GM19468 (cell line): ENCODE measurements at regions not wholly inside any gene's neighbourhood (a gene's known extent, or its start where the extent isn't known, plus 50 kb on each side); places are given as distances from the start of the nearest gene placed in this dataset.
"Not testable (repeated sequence)": the region's sequence is repeated elsewhere in the genome, so short reads cannot be mapped to it uniquely, and the experiment has no call there.

Source experiments
- ATAC-seq: cut with Tn5 transposase; IDR thresholded peaks from one replicate; pipeline ENCODE4 v1.9.1; 2021; ENCODE audit warnings: mild to moderate bottlenecking, moderate library complexity, moderate number of reproducible peaks; ENCODE audit not compliant: unreplicated experiment; ENCODE audit errors: extremely low read depth

DNA sequence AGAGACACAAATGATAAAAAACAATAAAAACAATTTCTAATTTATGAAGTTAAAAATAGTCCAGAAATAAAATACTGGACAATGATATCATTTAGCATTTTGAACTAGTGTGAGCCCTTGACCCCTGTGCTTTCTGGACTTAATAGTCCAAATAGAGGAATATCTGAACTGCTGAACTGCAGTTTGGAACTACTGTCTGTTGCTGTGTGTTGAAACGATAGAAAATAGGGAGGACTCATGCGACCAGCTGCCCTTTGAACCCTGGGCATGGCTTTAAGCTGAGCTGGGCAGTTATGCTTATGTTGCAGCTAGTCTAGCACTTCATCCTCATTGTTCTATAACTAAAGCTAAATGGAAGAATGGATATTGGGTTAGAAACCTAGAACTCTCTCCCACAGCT is 99.5 kb downstream of the FMR1NB start:
- no peak for ATAC-seq

- ATAC-seq: no peak
Measured at GRCh38 chrX:148084611-148085010, 103.5 kb downstream of the FMR1NB start.

- no peak for ATAC-seq
Measured at GRCh38 chrX:148120151-148120550, 139.0 kb downstream of the FMR1NB start.

DNA sequence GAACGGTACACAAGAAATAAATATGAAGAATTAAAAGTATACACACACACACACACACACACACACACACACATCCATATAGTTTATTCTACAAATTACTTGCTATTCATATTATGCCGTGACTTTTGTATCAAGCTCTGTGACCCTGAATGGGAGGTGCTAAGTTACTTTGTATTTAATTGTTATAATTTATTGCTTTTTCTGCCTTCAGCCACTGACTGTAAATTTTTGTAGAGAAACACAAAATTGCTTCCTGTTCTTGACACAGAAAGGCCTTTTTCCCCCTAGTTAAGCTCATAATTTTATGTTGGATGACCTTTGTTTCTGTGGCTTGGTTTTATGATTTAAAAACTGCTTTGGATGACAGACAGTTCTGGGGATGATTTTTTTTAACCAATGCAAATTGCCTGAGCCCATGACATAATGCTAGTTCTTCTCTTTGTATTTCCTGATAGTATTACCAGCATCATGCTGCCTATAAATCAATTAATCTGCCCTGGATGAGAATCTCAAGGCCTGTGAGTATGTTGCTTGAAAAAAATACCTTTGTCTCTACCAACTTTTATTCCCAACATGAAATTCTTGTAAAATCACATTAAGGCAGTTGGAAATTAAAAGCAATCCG is 140.0 kb downstream of the FMR1NB start:
- ATAC-seq: no peak

- not testable (repeated sequence) for ATAC-seq
Measured at GRCh38 chrX:148128872-148129505, 147.9 kb downstream of the FMR1NB start.

DNA sequence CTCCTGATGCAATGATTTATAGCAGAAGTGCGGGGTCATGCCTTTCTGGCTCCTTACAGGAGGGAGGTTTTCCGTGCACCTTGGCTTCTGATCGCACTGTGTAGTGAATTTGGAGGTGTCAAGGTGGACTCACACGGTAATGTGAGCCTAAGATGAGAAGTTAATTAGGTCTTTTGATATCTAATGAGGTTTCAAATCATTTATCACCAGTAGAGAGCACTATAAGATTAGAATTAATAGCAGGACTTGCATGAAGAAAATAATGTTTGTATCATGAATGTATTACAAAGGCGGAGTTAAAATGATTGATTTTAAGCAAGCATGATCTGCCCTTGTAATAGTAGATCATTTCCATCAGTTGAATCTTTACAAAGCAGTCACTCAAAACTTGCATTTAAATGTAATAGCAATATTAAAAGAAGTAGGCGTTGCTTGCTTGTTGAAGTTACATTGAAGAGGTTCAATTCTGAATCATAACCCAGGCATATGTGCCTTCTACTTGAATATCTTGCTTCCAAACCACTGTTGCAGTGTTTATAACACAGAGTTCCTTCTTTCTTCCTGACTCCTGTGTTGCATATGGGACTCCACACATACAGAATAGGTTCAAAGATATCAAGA is 152.1 kb downstream of the FMR1NB start:
- ATAC-seq: no peak

DNA sequence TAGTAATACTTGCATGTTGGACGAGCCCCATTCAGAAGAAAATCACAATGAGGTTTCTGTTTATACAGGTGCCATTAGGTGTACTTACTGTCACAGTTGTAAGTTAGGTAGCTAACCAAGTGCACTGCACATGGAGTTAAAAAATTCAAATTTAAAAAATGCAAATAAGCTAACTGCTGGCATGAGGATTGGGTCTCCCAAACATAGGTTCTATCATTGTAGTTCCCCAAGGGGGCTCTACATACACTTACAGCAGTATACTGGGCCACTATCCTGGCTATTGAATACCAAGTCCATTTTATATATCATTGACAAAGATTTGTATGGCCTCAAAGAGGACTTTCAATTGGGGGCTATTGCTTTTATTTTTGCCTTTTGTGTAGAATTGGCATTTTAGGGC is 153.4 kb downstream of the FMR1NB start:
- ATAC-seq: no peak

DNA sequence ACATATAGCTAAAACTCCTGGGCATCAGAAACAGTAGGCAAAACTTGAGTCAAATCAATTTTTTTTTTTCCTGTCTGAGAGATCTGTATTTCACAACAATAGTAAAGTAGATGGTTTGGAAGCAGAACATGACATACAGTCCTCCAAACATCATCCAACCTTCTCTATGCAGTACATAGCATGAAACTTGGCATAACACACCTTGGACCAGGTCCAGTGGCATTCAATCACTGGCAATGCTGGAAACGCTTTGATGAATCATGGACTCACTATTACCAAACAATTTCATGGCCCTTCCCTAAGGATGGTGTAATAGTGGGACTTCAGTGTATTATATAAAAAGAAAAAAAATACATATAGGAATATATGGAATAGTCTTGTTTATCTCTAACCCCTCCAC is 154.6 kb downstream of the FMR1NB start:
- no peak for ATAC-seq

GRCh38 chrX:148146121-148146520 is 165.0 kb downstream of the FMR1NB start:
- ATAC-seq: no peak

DNA sequence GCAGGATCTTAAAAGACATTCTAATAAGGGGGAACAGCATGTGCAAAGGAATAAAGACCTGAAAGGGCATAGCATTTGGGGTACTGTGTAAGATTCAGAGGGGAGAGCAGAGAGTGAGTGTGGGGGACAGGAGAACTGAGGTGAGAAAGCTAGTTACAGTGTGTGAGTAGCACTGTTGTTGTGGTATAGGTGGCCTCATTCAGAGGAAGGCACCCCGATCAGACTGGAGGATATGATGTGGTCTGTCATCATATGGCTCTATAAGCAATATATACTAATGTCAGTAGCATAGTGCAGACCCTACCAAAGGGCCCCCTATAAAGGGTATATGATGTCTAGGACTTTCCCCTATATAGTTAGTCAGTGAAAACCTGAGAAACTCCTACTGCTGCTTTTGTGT is 175.8 kb downstream of the FMR1NB start:
- no peak for ATAC-seq

DNA sequence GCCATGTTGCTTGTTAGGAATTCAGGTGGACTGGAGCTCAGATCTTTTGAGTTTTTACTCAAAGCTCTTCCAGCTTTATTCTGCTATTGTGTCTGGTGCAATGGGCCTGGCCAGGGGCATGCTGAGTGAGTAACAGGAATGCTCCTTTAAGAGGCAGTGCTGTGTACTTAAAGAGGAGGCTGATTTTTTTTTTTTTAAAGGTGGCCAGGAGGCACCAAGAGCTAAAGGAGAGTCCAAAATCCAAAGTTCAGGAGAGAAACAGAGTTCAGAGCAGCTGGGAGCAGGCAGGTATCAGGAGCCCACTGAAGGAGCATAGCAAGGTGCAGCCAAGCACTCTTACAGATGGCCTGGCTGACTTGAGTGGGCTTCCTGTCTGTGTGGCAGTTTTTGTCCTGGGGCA is 178.7 kb downstream of the FMR1NB start:
- no peak for ATAC-seq

DNA sequence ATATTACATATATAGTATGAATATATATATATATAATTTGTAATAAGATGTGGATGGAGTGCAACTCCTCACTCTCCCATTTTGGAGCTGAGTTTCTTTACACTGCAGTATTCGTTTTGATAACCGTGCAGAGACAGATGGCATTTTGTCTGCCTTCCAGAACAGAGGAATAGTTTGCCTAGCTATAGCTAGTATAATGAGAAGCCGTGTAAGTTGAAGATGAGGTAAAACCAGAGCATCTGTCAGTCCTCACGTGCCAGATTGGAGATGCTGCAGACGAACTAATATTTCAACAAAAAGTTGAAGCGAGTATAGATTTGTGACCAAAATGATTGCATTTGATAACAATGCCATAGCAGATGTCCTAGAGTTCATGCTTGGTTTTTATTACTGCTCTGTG is 180.6 kb downstream of the FMR1NB start:
- ATAC-seq: no peak

DNA sequence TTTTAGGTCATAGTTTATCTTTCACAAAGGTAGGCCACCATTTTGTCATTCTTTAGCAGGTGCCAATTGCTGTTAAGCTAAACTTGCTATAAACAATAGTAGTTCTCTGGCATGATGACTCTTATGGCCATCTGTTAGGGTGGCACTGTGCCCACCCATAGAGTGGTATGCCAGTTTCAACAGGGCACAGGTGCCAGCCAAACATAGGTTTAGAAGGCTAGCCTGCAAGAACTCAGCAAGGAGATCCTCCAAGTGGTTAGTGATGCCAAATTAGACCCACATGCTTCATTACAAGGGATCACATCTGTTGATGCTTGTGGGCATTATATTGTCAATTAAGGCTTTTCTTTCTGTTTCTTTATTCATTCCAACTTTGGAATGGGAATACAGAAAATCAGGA is 204.5 kb downstream of the FMR1NB start:
- ATAC-seq: no peak

DNA sequence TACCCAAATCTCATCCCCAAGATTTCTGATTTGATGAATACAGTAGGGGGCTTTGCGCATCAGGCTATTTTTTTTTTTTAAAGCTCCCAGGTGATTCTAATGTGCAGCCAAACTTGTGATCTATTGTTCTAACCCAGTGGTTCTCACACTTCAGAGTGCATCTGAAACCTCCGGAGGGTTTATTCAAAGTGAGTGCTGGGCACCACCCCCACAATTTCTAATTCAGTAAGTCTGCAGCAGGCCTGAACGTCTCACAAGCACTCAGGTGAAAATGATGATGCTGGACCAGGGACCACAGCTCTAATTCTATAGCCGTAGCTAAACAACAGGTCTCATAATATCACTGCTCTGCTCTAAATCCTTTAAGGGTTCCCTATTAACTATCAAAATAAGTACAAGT is 211.4 kb downstream of the FMR1NB start:
- ATAC-seq: no peak

DNA sequence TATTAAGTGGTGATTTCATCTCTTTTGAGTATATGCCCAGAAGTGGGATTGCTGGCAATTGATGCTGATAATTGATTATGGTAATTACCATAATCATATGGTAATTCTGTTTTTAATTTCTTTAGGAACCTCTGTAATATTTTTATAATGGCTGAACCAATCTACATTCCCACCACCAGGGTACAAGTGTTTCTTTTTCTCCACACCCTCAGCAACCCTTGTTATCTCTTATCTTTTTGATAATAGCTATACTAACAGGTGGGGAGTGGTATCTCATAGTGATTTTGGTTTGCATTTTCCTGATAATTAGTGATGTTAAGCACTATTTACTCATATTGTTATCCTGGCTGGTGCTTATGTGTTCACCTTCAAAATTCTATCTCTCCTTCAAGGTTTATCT is 212.6 kb downstream of the FMR1NB start:
- ATAC-seq: no peak

- no peak for ATAC-seq
Measured at GRCh38 chrX:148203531-148203930, 222.4 kb downstream of the FMR1NB start.

- no peak for ATAC-seq
Measured at GRCh38 chrX:148204195-148204594, 223.1 kb downstream of the FMR1NB start.

- ATAC-seq: no peak
Measured at GRCh38 chrX:148214786-148215185, 233.6 kb downstream of the FMR1NB start.

DNA sequence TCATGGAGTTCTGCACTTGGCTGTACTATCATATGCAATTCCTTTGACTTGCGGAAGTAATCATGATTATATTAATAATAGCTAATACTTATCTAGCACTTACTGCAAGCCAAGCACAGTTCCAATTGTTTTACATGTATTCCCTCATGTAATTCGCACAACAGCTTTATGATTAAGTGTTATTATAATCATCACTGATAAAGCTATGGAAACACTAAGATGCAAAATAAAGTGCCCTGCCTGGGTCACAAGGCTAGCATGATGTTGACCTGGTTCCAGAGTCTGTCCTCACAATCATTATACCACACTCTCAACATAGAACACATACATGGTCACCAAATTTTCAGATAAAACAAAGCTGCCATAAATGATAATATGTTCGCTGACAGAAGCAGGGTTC is 234.6 kb downstream of the FMR1NB start:
- ATAC-seq: no peak

DNA sequence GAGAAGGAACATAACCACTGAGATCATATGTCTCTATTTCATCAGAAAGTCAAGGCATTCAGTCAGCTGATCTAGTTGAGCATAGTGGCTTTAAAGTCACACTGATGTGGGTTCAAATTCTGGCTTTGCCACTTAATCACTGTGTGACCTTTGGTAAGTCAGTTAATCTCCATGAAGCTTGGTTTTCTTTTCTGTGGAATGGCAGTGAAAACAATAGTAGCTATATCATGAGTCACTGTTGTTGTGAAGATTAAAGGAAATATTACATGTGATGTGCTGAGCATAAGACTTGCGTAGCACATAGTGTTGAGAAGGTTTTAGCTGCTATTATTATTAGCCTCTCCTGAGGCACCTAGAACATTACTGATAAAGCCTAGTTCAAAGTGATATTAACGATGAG is 242.2 kb downstream of the FMR1NB start:
- no peak for ATAC-seq

DNA sequence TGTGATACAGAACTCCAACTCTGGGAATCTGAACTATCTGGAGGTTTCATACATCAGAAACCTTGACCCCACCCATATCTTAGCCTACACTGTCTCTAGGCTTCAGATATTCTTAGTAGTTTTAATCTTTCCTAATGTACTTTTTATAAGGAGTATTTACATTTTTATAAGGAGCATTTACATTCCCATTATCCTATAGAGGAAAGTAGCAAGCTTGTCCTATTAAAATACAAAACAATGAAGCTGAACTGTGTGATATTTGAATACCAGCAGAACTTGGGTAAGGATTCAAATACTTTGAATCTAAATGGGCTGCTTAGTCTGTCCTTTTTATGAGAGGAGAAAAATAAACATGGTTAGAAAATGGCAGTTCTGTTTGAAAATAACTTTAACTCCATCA is 247.4 kb downstream of the FMR1NB start:
- ATAC-seq: no peak

GRCh38 chrX:148229801-148230303 is 248.7 kb downstream of the FMR1NB start:
- no peak for ATAC-seq
